GM21786 (cell line): ENCODE measurements at regions not wholly inside any gene's neighbourhood (a gene's known extent, or its start where the extent isn't known, plus 50 kb on each side); places are given as distances from the start of the nearest gene placed in this dataset.

ENCODE experiments used
- ATAC-seq: cut with Tn5 transposase; IDR thresholded peaks from one replicate; pipeline ENCODE4 v1.9.1; 2021; ENCODE audit not compliant: unreplicated experiment

DNA sequence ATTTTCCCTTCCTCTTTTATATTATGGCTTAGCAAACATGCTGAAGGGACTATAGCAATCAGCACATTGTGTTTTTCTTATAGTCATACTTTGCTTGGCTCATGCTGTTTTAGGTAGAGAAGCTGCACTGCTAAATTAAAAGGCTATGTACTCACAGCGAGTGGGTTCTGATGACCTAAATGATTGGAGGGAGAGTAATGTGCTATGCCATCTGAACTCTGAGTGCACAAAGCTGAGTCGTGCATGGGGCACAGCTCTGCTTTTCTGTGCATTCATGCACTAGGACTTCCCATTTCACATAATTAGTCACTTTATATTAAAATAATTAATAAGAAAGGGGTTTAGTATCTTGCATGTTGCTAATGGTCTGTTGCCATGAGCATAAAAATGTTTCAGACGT is 132.7 kb upstream of the ADGRL3 start:
- no peak for ATAC-seq

- ATAC-seq = no peak
Measured at GRCh38 chr4:61068060-61068459, 132.1 kb upstream of the ADGRL3 start.

GRCh38 chr4:61068745-61069144 is 131.4 kb upstream of the ADGRL3 start:
- ATAC-seq = no peak

DNA sequence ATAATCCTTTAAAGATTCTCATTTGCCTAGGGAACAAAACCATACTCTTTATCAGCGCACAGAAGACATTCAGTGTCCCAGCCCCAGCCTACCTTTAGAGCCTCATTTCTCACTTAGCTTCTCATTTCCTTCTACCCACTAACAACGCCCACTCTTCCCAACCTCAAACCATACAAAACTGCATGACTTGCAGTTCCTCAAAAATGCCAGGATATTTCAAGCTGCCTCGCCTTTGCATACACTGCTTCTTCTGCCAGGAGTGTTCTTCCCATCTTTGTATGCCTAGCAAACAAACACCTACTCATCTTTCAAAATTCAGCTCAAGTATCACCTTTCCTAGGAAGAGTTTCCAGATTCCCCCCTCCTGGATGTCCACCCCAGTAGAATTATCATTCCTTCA is 129.9 kb upstream of the ADGRL3 start:
- no peak for ATAC-seq

DNA sequence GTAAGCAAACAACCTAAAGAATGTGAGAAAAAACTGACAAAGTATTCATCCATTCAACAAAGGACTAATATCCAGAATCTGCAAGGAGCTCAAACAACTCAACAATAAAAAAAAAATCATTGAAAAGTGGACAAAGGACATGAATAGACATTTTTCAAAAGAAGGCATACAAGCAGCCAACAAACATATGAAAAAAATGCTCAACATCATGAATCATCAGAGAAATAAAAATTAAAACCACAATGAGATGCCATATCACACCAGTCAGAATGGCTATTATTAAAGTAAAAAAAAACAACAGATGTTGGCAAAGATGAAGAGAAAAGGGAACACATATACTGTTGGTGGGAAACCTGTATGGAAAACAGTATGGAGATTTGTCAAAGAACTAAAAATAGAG is 120.7 kb upstream of the ADGRL3 start:
- no peak for ATAC-seq

DNA sequence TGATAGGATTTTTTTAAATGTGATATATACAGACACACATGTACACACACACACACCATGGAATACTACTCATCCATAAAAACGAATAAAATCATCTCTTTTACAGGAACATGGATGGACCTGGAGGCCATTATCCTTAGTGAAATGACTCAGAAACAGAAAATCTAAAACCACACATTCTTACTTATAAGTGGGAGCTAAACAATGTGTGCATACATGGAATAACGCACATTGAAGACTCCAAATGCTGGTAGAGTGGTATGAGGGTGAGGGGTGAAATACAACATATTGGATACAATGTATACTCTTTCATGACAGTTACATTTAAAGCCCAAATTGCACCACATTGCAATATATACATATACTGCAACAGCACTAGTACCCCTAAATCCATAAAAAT is 120.2 kb upstream of the ADGRL3 start:
- ATAC-seq = no peak

- no peak for ATAC-seq
Measured at GRCh38 chr4:61085534-61085933, 114.6 kb upstream of the ADGRL3 start.

DNA sequence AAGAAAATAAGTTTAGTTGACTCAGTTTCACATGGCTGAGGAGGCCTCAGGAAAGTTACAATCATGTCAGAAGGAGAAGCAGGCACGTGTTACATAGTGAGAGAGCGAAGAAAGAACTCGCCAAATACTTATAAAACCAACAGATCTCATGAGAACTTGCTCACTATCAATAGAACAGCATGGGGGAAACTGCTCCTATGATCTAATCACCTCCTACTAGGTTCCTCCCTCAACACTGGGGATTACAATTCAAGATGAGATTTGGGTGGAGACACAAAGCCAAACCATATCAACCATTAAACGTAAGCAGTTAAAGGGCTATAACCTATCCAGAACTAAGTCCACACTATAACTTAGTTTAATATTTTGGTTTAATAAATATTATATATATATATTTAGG is 113.8 kb upstream of the ADGRL3 start:
- ATAC-seq = no peak

- no peak for ATAC-seq
Measured at GRCh38 chr4:61086979-61087378, 113.1 kb upstream of the ADGRL3 start.

- no peak for ATAC-seq
Measured at GRCh38 chr4:61094854-61095598, 105.1 kb upstream of the ADGRL3 start.

DNA sequence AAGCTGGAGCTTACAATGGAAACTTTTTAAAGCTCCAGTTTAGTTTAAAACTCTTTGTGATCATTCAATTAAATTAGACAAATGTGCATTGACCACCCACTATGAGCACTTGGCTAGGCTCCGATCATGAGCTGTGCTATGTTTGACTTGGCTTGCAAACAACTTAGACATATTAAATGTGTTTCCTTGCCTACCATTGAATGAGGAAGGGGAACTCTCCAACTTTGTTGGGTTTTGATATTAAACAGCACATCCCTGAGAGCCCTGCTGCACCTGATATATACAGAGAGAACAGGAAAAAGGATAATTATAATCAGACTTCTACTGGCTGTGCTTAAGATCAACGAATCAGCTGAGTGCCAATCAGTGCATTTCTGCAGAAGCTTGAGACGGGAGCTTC is 71.4 kb upstream of the ADGRL3 start:
- no peak for ATAC-seq

DNA sequence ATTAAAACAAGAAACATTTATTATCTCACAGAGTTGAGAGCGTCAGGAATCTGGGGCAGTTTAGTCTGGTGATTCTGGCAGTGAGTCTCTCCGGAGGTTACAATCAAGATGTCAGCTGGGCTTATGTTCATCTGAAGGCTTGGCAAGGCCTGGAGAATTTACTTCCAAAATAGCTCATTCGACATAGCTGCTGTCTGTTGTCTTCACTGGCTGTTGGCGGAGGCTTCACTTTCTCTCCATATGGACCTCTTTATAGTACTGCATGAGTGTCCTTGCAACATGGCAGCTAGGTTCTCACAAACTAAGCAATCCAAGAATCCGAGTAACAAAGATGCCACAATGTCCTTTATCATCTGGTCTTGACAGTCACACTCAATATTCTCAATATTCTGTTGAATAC is 70.2 kb upstream of the ADGRL3 start:
- no peak for ATAC-seq

DNA sequence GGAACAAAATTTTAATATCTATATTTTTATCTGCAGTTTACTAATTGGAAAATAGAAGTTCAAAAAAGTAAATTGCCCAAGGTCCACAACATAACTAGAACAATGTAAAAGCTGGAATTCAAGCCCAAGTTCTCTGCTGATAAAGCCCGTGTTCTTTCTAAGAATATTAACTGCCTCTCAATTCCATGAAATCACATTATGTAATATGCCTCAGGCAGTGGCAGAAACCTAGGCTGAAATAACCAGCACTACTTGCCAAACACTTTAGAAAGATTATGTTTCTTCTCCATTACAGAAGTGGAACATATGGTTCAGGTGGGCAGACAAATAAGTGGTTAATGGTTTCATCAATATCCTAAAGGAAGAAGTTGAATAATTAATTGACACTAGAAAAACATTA is 56.7 kb upstream of the ADGRL3 start:
- ATAC-seq = no peak

- no peak for ATAC-seq
Measured at GRCh38 chr4:61149278-61149677, 50.8 kb upstream of the ADGRL3 start.
